ENCODE measurements at regions not wholly inside any gene's neighbourhood (a gene's known extent, or its start where the extent isn't known, plus 50 kb on each side); places are given as distances from the start of the nearest gene placed in this dataset.

- 90% methylated on average over 4 of the region's 4 CpGs; no CpG with 5 or more reads in 1 of the 2 experiments for WGBS, 2 experiments (ENCODE audit: extremely low coverage in 1 of 2, insufficient coverage in 1 of 2, insufficient read length in 1 of 2, insufficient replicate concordance in 2 of 2, low coverage in 1 of 2, low lambda C conversion rate in 2 of 2, missing lambda C conversion rate in 1 of 2)
- Histone ChIP-seq H3K4me2 (ENCODE audit: insufficient read depth in 1 of 2, low read depth in 2 of 2, low read length in 2 of 2) (no peak overlapping the region), H4K20me1 (replicated peaks in 1 of 2; ENCODE audit: control insufficient read depth in 1 of 2, insufficient read depth in 2 of 2, low read length in 2 of 2) (no peaks in the 10 kb centered on the region), H3K9ac (replicated peaks in 1 of 4; ENCODE audit: extremely low read depth in 1 of 4, low read depth in 3 of 4, low read length in 3 of 4) (no peak overlapping the region), H4K8ac (ENCODE audit: extremely low read depth, insufficient read depth, low read length) (no peak overlapping the region), H3K23me2 (ENCODE audit: low read depth, low read length) (no peaks in the 10 kb centered on the region; the same call in 1 of the 2 replicates), H4K91ac (replicated peaks; ENCODE audit: insufficient read length, low read length) (no peak overlapping the region), H2AFZ (ENCODE audit: low read length) (no peak overlapping the region), H2BK12ac (ENCODE audit: low read depth, low read length) (no peak overlapping the region), H3K4me3 (ENCODE audit: extremely low read depth in 1 of 4, insufficient read depth in 2 of 4, low read depth in 3 of 4, low read length in 4 of 4) (no peak overlapping the region), H2BK120ac (replicated peaks; ENCODE audit: low read depth, low read length) (no peak overlapping the region), H3K56ac (replicated peaks; ENCODE audit: insufficient read length, low read depth, low read length) (no peak overlapping the region), H3K79me2 (ENCODE audit: control insufficient read depth in 1 of 2, insufficient read depth in 2 of 2, low read length in 2 of 2) (no peaks in the 10 kb centered on the region), H3K23ac (ENCODE audit: insufficient read length) (no peak overlapping the region), H3K27ac (ENCODE audit: low read depth, low read length) (no peak overlapping the region), H2BK5ac (ENCODE audit: low read depth, low read length) (no peak overlapping the region), H2BK15ac (ENCODE audit: low read length) (no peak overlapping the region), H3K4me1 (replicated peaks in 1 of 4; ENCODE audit: control insufficient read depth in 3 of 4, insufficient read depth in 4 of 4, low read length in 3 of 4) (no peaks in the 10 kb centered on the region), H2BK20ac (ENCODE audit: low read length) (no peak overlapping the region), H3K79me1 (ENCODE audit: low read depth, low read length) (no peaks in the 10 kb centered on the region), H2AK5ac (ENCODE audit: low read depth, low read length) (no peak overlapping the region), H3K18ac (ENCODE audit: extremely low read depth, low read length) (no peak overlapping the region), H3K9me3 (ENCODE audit: insufficient read depth in 2 of 2, low read depth in 1 of 2, low read length in 1 of 2) (no peaks in the 10 kb centered on the region), H4K5ac (ENCODE audit: insufficient read length, low read depth, low read length) (no peak overlapping the region), H3K36me3 (ENCODE audit: control insufficient read depth in 2 of 4, insufficient read depth in 4 of 4, low read length in 3 of 4) (no peaks in the 10 kb centered on the region), H3K4ac (replicated peaks; ENCODE audit: insufficient read length, low read depth, low read length) (no peak overlapping the region), H3K27me3 (replicated peaks in 1 of 4; ENCODE audit: control insufficient read depth in 3 of 4, extremely low read depth in 1 of 4, insufficient read depth in 3 of 4, low read length in 3 of 4) (no peaks in the 10 kb centered on the region), H3K14ac (ENCODE audit: insufficient read length) (no peak overlapping the region)
- ChIA-PET POLR2A (ENCODE audit: partially characterized antibody) (no interaction called here), CTCF (ENCODE audit: partially characterized antibody) (no interaction called here)
- no peak for DNase-seq (ENCODE audit: low read depth in 1 of 2, low spot score in 2 of 2)
- TF ChIP-seq RNF2 (IDR thresholded peaks at IDR 0.05; ENCODE audit: borderline replicate concordance, low read depth, low read length, missing control alignments, poor library complexity, severe bottlenecking) (no peak), KDM5A (IDR thresholded peaks at IDR 0.05; ENCODE audit: low read length) (no peak), EGR1 (IDR thresholded peaks at IDR 0.05; ENCODE audit: borderline replicate concordance, low read depth, low read length) (no peak), GTF2F1 (IDR thresholded peaks at IDR 0.05; ENCODE audit: borderline replicate concordance, low read depth, low read length) (no peak), RBBP5 (IDR thresholded peaks at IDR 0.05; ENCODE audit: borderline replicate concordance, low read depth, low read length) (no peak), CEBPB (IDR thresholded peaks at IDR 0.05; ENCODE audit: low read depth, low read length) (no peak), TCF12 (IDR thresholded peaks at IDR 0.05; ENCODE audit: low read depth, low read length) (no peak), SP4 (IDR thresholded peaks at IDR 0.05; ENCODE audit: low read length) (no peak), HDAC6 (IDR thresholded peaks at IDR 0.05; ENCODE audit: low read depth, low read length) (no peak), RFX5 (IDR thresholded peaks at IDR 0.05; ENCODE audit: borderline replicate concordance, low read depth, low read length) (no peak)
- TF ChIP-seq, protein P1, sequence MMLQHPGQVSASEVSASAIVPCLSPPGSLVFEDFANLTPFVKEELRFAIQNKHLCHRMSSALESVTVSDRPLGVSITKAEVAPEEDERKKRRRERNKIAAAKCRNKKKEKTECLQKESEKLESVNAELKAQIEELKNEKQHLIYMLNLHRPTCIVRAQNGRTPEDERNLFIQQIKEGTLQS (IDR thresholded peaks at IDR 0.05; ENCODE audit: insufficient read depth, low read depth, low read length), result no peak
- FAIRE-seq, result no peak
Observed at GRCh38 chr9:87283585-87283984, 214.1 kb upstream of the DAPK1 start.
